Activated T-cell treated with anti-CD3 and anti-CD28 coated beads, Interleukin-2, amount 50 U/mL, for 24 hours (primary cell): ENCODE measurements at regions not wholly inside any gene's neighbourhood (a gene's known extent, or its start where the extent isn't known, plus 50 kb on each side); places are given as distances from the start of the nearest gene placed in this dataset.
"Not testable (repeated sequence)": the region's sequence is repeated elsewhere in the genome, so short reads cannot be mapped to it uniquely, and the experiment has no call there.

ENCODE experiments used
- DNase-seq: peaks from one replicate; pipeline ENCODE4 v3.0.0-alpha.2; 2020
- H3K27ac Mint-ChIP-seq: 2 replicates; pipeline ENCODE4 v1.8.0; 2020; ENCODE audit warnings: mild to moderate bottlenecking, mixed read lengths
- H3K27me3 Mint-ChIP-seq: 2 replicates; pipeline ENCODE4 v1.8.0; 2020; ENCODE audit warnings: mixed read lengths
- H3K36me3 Mint-ChIP-seq: 2 replicates; pipeline ENCODE4 v1.8.0; 2020; ENCODE audit warnings: low read depth, mixed read lengths
- H3K4me1 Mint-ChIP-seq: 2 replicates; pipeline ENCODE4 v1.8.0; 2020; ENCODE audit warnings: low read depth, mixed read lengths
- H3K4me3 Mint-ChIP-seq: 2 replicates; pipeline ENCODE4 v1.8.0; 2020; ENCODE audit warnings: mild to moderate bottlenecking, moderate library complexity, mixed read lengths
- H3K9me3 Mint-ChIP-seq: 2 replicates; pipeline ENCODE4 v1.8.0; 2020; ENCODE audit warnings: mixed read lengths

- H3K4me3 Mint-ChIP-seq, H3K27me3 Mint-ChIP-seq, DNase-seq, H3K36me3 Mint-ChIP-seq, H3K4me1 Mint-ChIP-seq, H3K27ac Mint-ChIP-seq: not testable (repeated sequence)
- H3K9me3 Mint-ChIP-seq: peaks cover 12% of the 10 kb centered on the region
Observed at GRCh38 chr19:28540385-28540784, 672.6 kb downstream of the UQCRFS1 start.

- DNase-seq: no peak
- Mint-ChIP-seq H3K9me3 (peaks cover 12% of the 10 kb centered on the region), H3K27me3 (no peaks in the 10 kb centered on the region), H3K27ac (no peak overlapping the region), H3K36me3 (no peaks in the 10 kb centered on the region), H3K4me3 (no peak overlapping the region), H3K4me1 (no peaks in the 10 kb centered on the region)
Observed at GRCh38 chr19:28539759-28540158, 673.2 kb downstream of the UQCRFS1 start.

- H3K9me3 Mint-ChIP-seq: peaks cover 12% of the 10 kb centered on the region
- H3K36me3 Mint-ChIP-seq, H3K27ac Mint-ChIP-seq, DNase-seq, H3K27me3 Mint-ChIP-seq, H3K4me3 Mint-ChIP-seq, H3K4me1 Mint-ChIP-seq: not testable (repeated sequence)
Observed at GRCh38 chr19:28538579-28538978, 674.4 kb downstream of the UQCRFS1 start.

- no peaks in the 10 kb centered on the region for H3K27me3 Mint-ChIP-seq
- no peak overlapping the region for H3K4me3 Mint-ChIP-seq
- no peak for DNase-seq
- H3K36me3 Mint-ChIP-seq: no peaks in the 10 kb centered on the region
- H3K27ac Mint-ChIP-seq: no peak overlapping the region
- H3K4me1 Mint-ChIP-seq: no peaks in the 10 kb centered on the region
- peaks cover 13% of the 10 kb centered on the region for H3K9me3 Mint-ChIP-seq
Observed at GRCh38 chr19:28537896-28538295, 675.1 kb downstream of the UQCRFS1 start.

- H3K4me3 Mint-ChIP-seq: no peak overlapping the region
- H3K36me3 Mint-ChIP-seq: no peaks in the 10 kb centered on the region
- DNase-seq: no peak
- no peaks in the 10 kb centered on the region for H3K27me3 Mint-ChIP-seq
- no peak overlapping the region for H3K27ac Mint-ChIP-seq
- peaks cover 17% of the 10 kb centered on the region for H3K9me3 Mint-ChIP-seq
- H3K4me1 Mint-ChIP-seq: no peaks in the 10 kb centered on the region
Observed at GRCh38 chr19:28537079-28537478, 675.9 kb downstream of the UQCRFS1 start.

GRCh38 chr19:28535352-28535775, 677.6 kb downstream of the UQCRFS1 start:
- H3K4me1 Mint-ChIP-seq: no peaks in the 10 kb centered on the region
- H3K4me3 Mint-ChIP-seq: no peak overlapping the region
- no peaks in the 10 kb centered on the region for H3K27me3 Mint-ChIP-seq
- peaks cover 20% of the 10 kb centered on the region for H3K9me3 Mint-ChIP-seq
- no peak for DNase-seq
- H3K36me3 Mint-ChIP-seq: no peaks in the 10 kb centered on the region
- H3K27ac Mint-ChIP-seq: no peak overlapping the region

- Mint-ChIP-seq H3K4me1 (no peaks in the 10 kb centered on the region), H3K9me3 (peaks cover 20% of the 10 kb centered on the region), H3K4me3 (no peak overlapping the region), H3K27me3 (no peaks in the 10 kb centered on the region), H3K27ac (no peak overlapping the region), H3K36me3 (no peaks in the 10 kb centered on the region)
- DNase-seq: no peak
Observed at GRCh38 chr19:28534766-28535351, 678.1 kb downstream of the UQCRFS1 start.

GRCh38 chr19:28532765-28533341, 680.1 kb downstream of the UQCRFS1 start:
- Mint-ChIP-seq H3K4me1 (no peaks in the 10 kb centered on the region), H3K27me3 (no peaks in the 10 kb centered on the region), H3K4me3 (no peak overlapping the region), H3K9me3 (peaks cover 15% of the 10 kb centered on the region), H3K36me3 (no peaks in the 10 kb centered on the region), H3K27ac (no peak overlapping the region)
- no peak for DNase-seq

- H3K27ac Mint-ChIP-seq: no peak overlapping the region
- DNase-seq: no peak
- no peaks in the 10 kb centered on the region for H3K4me1 Mint-ChIP-seq
- no peaks in the 10 kb centered on the region for H3K36me3 Mint-ChIP-seq
- H3K9me3 Mint-ChIP-seq: peaks cover 14% of the 10 kb centered on the region
- H3K27me3 Mint-ChIP-seq: no peaks in the 10 kb centered on the region
- H3K4me3 Mint-ChIP-seq: no peak overlapping the region
Observed at GRCh38 chr19:28531979-28532378, 681.0 kb downstream of the UQCRFS1 start.

GRCh38 chr19:28530406-28531035, 682.4 kb downstream of the UQCRFS1 start:
- H3K9me3 Mint-ChIP-seq: peaks cover 9% of the 10 kb centered on the region
- DNase-seq: no peak
- H3K4me1 Mint-ChIP-seq: no peaks in the 10 kb centered on the region
- H3K4me3 Mint-ChIP-seq: no peak overlapping the region
- no peaks in the 10 kb centered on the region for H3K27me3 Mint-ChIP-seq
- H3K36me3 Mint-ChIP-seq: no peaks in the 10 kb centered on the region
- H3K27ac Mint-ChIP-seq: no peak overlapping the region

GRCh38 chr19:28526038-28526437, 686.9 kb downstream of the UQCRFS1 start:
- no peaks in the 10 kb centered on the region for H3K4me1 Mint-ChIP-seq
- DNase-seq: no peak
- H3K27ac Mint-ChIP-seq: no peak overlapping the region
- H3K4me3 Mint-ChIP-seq: no peak overlapping the region
- no peaks in the 10 kb centered on the region for H3K36me3 Mint-ChIP-seq
- no peaks in the 10 kb centered on the region for H3K27me3 Mint-ChIP-seq
- no peaks in the 10 kb centered on the region for H3K9me3 Mint-ChIP-seq

- Mint-ChIP-seq H3K27ac (no peak overlapping the region), H3K27me3 (no peaks in the 10 kb centered on the region), H3K36me3 (no peaks in the 10 kb centered on the region), H3K9me3 (no peaks in the 10 kb centered on the region), H3K4me1 (no peaks in the 10 kb centered on the region), H3K4me3 (no peak overlapping the region)
- DNase-seq: no peak
Observed at GRCh38 chr19:28523619-28524018, 689.3 kb downstream of the UQCRFS1 start.

- Mint-ChIP-seq H3K9me3 (no peaks in the 10 kb centered on the region), H3K4me1 (no peaks in the 10 kb centered on the region), H3K36me3 (no peaks in the 10 kb centered on the region), H3K27ac (no peak overlapping the region), H3K4me3 (no peak overlapping the region), H3K27me3 (no peaks in the 10 kb centered on the region)
- DNase-seq: no peak
Observed at GRCh38 chr19:28522545-28522922, 690.4 kb downstream of the UQCRFS1 start.

- Mint-ChIP-seq H3K4me1 (no peaks in the 10 kb centered on the region), H3K9me3 (no peaks in the 10 kb centered on the region), H3K27ac (no peak overlapping the region), H3K4me3 (no peak overlapping the region), H3K27me3 (no peaks in the 10 kb centered on the region), H3K36me3 (no peaks in the 10 kb centered on the region)
- DNase-seq: no peak
Observed at GRCh38 chr19:28521614-28522544, 691.1 kb downstream of the UQCRFS1 start.
